Neural progenitor cell (in vitro differentiated cells): ENCODE measurements at regions not wholly inside any gene's neighbourhood (a gene's known extent, or its start where the extent isn't known, plus 50 kb on each side); places are given as distances from the start of the nearest gene placed in this dataset.

Experiments used
- DNase-seq: peaks from one replicate; pipeline ENCODE4 v3.0.0-alpha.2; 2016; ENCODE audit warnings: low spot score
- H2AFZ ChIP-seq: fragments of 200-600 bp; sonication (generic); replicated peaks from 2 replicates; pipeline ENCODE4 v1.6.1; 2016; ENCODE audit warnings: antibody characterized with exemption
- H3F3A ChIP-seq: fragments of 200-600 bp; sonication (generic); 2 replicates; pipeline ENCODE4 v1.6.1; 2016; ENCODE audit warnings: antibody characterized with exemption, low read depth
- H3K27ac ChIP-seq: fragments of 200-600 bp; sonication (generic); 2 replicates; pipeline ENCODE4 v1.5.1; 2016; ENCODE audit warnings: mild to moderate bottlenecking
- H3K27me3 ChIP-seq: fragments of 200-600 bp; sonication (generic); 2 replicates; pipeline ENCODE4 v1.6.1; 2016; ENCODE audit warnings: mild to moderate bottlenecking, moderate library complexity
- H3K36me3 ChIP-seq: fragments of 200-600 bp; sonication (generic); 2 replicates; pipeline ENCODE4 v1.5.1; 2016
- H3K4me1 ChIP-seq: fragments of 200-600 bp; sonication (generic); 2 replicates; pipeline ENCODE4 v1.6.1; 2016; ENCODE audit warnings: mixed run types
- H3K4me2 ChIP-seq: fragments of 200-600 bp; sonication (generic); 2 replicates; pipeline ENCODE4 v1.6.1; 2016
- H3K4me3 ChIP-seq: fragments of 200-600 bp; sonication (generic); 2 replicates; pipeline ENCODE4 v1.5.1; 2016
- H3K79me2 ChIP-seq: fragments of 200-600 bp; sonication (generic); 2 replicates; pipeline ENCODE4 v1.6.1; 2016; ENCODE audit warnings: low read depth
- H3K9ac ChIP-seq: fragments of 200-600 bp; sonication (generic); 2 replicates; pipeline ENCODE4 v1.6.1; 2016
- H3K9me3 ChIP-seq: fragments of 200-600 bp; sonication (generic); 2 replicates; pipeline ENCODE4 v1.5.1; 2016; ENCODE audit warnings: low read depth
- H4K20me1 ChIP-seq: fragments of 200-600 bp; sonication (generic); 2 replicates; pipeline ENCODE4 v1.6.1; 2016; ENCODE audit warnings: low read depth
- H3K27ac Mint-ChIP-seq: 3 replicates; pipeline ENCODE4 v1.8.0; 2021; ENCODE audit warnings: mixed read lengths
- H3K27me3 Mint-ChIP-seq: 2 replicates; pipeline ENCODE4 v1.8.0; 2022; ENCODE audit warnings: low read depth, mild to moderate bottlenecking, inconsistent platforms, moderate library complexity, mixed read lengths; ENCODE audit not compliant: insufficient read depth
- H3K36me3 Mint-ChIP-seq: 3 replicates; pipeline ENCODE4 v1.8.0; 2021; ENCODE audit warnings: mixed read lengths
- H3K4me1 Mint-ChIP-seq: 3 replicates; pipeline ENCODE4 v1.8.0; 2021; ENCODE audit warnings: mixed read lengths
- H3K4me3 Mint-ChIP-seq: 3 replicates; pipeline ENCODE4 v1.8.0; 2021; ENCODE audit warnings: mild to moderate bottlenecking, moderate library complexity, mixed read lengths
- H3K9me3 Mint-ChIP-seq: 3 replicates; pipeline ENCODE4 v1.8.0; 2020; ENCODE audit warnings: mixed read lengths
- EZH2 ChIP-seq: fragments of 200-600 bp; sonication (generic); IDR thresholded peaks from 2 replicates; pipeline ENCODE4 v1.6.1; 2017; ENCODE audit warnings: antibody characterized with exemption, mild to moderate bottlenecking, moderate library complexity
- EZH2phosphoT487 ChIP-seq: fragments of 200-600 bp; sonication (generic); IDR thresholded peaks from 2 replicates; pipeline ENCODE4 v1.6.1; 2017; ENCODE audit warnings: antibody characterized with exemption
- TF ChIP-seq, protein P1 (sequence below): fragments of 200-600 bp; sonication (generic); IDR thresholded peaks from 2 replicates; pipeline ENCODE4 v1.5.1; 2017; ENCODE audit warnings: antibody characterized with exemption, mild to moderate bottlenecking

DNA sequence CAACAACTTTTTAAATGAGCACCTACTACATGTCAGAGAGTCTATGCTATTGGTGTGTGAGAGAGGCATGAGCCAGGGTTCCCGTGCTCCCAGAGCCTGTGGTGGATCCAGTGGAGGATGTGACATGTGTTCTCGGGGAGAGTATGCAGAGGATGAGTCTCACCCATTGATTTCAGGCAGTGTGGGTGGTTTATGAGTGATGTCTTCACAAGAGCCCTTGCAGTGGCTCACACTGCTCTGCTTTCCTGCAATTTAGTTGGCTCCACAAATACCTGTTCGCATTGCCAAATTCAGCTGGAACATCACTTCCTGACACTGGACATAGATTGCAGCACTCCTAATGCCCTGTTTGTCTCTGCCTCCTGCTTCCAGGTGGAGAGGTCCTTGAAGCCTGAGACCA is 243.6 kb upstream of the CXCR4 start:
- Mint-ChIP-seq H3K4me3 (no peak overlapping the region), H3K27me3 (peaks cover 7% of the 10 kb centered on the region), H3K4me1 (peaks cover 9% of the 10 kb centered on the region), H3K9me3 (no peaks in the 10 kb centered on the region), H3K36me3 (no peaks in the 10 kb centered on the region), H3K27ac (no peak overlapping the region)
- Histone ChIP-seq H2AFZ (no peak overlapping the region), H3K79me2 (no peaks in the 10 kb centered on the region), H3K9ac (no peak overlapping the region), H4K20me1 (no peaks in the 10 kb centered on the region), H3K27me3 (no peaks in the 10 kb centered on the region), H3K4me2 (no peak overlapping the region), H3K4me1 (no peaks in the 10 kb centered on the region), H3K27ac (no peak overlapping the region), H3F3A (no peaks in the 10 kb centered on the region), H3K36me3 (no peaks in the 10 kb centered on the region), H3K4me3 (no peak overlapping the region), H3K9me3 (no peaks in the 10 kb centered on the region)
- TF ChIP-seq, protein P1, sequence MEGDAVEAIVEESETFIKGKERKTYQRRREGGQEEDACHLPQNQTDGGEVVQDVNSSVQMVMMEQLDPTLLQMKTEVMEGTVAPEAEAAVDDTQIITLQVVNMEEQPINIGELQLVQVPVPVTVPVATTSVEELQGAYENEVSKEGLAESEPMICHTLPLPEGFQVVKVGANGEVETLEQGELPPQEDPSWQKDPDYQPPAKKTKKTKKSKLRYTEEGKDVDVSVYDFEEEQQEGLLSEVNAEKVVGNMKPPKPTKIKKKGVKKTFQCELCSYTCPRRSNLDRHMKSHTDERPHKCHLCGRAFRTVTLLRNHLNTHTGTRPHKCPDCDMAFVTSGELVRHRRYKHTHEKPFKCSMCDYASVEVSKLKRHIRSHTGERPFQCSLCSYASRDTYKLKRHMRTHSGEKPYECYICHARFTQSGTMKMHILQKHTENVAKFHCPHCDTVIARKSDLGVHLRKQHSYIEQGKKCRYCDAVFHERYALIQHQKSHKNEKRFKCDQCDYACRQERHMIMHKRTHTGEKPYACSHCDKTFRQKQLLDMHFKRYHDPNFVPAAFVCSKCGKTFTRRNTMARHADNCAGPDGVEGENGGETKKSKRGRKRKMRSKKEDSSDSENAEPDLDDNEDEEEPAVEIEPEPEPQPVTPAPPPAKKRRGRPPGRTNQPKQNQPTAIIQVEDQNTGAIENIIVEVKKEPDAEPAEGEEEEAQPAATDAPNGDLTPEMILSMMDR: no peak
- TF ChIP-seq EZH2phosphoT487 (no peak), EZH2 (no peak)
- DNase-seq: no peak

DNA sequence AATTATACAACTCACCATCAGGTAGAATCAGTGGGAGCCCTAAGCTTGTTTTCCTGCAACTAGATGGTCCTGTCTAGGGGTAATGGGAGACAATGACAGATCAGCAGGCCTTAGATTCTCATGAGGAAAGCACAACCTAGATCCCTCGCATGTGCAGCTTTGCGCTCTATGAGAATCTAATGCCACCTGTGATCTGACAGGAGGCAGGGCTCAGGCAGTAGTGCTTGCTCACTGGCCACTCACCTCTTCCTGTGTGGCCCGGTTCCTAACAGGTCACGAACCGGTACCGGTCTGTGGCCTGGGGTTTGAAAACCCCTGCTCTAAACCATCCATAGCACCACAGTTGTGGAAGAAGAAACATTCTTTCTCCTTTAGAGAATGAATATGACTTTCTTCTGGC is 242.8 kb upstream of the CXCR4 start:
- H3F3A ChIP-seq: no peaks in the 10 kb centered on the region
- no peak overlapping the region for H3K4me3 Mint-ChIP-seq

DNA sequence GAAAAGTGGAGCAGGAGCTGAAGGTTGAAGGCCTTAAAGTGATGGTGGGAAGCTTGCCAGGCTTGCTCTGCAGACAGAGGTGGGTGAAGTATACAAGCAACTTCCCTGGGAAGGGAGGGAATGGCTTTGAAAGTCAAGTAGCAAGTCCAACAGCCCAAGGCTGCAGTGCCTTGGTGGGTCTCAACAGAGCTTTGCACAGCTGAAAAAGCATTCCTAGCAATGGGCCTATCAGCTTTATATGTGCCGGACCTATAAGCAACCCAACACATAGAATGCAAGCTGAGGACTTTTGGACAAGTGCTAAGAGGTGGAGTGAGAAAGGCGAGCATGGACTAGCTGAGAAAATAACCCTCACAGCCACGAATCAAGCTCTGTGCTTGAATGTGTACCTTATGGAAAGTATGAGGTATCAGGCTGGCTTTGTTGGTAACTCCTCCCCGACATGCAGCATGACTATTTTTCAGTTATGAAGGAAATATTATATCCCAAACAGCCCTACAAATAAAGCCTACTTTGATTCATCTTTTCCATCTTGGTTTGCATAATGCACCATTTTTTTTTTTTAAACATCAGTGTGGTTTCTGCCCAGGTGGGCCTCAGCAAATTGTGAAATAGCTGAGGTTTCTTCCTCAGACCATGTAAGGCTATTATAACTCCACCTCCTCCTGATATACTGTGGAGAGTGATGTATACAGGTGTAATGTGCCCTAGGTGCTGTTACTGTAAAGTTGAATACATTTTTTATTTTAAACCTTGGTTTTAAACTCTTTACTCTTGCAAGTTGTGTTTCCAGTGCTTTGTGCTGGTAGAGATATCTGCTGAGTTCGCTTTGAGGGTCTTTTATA is 241.4 kb upstream of the CXCR4 start:
- Histone ChIP-seq H3K4me3 (no peak overlapping the region), H2AFZ (no peak overlapping the region), H3K36me3 (no peaks in the 10 kb centered on the region), H3K9ac (no peak overlapping the region), H3K27me3 (no peaks in the 10 kb centered on the region), H3F3A (no peaks in the 10 kb centered on the region), H3K9me3 (no peaks in the 10 kb centered on the region), H3K79me2 (no peaks in the 10 kb centered on the region), H4K20me1 (no peaks in the 10 kb centered on the region), H3K27ac (no peak overlapping the region), H3K4me2 (no peak overlapping the region), H3K4me1 (no peaks in the 10 kb centered on the region)
- TF ChIP-seq, protein P1: no peak
- TF ChIP-seq EZH2phosphoT487 (no peak), EZH2 (no peak)
- Mint-ChIP-seq H3K9me3 (no peaks in the 10 kb centered on the region), H3K27me3 (peaks cover 7% of the 10 kb centered on the region), H3K4me1 (peaks cover 23% of the 10 kb centered on the region), H3K36me3 (no peaks in the 10 kb centered on the region), H3K27ac (no peak overlapping the region), H3K4me3 (no peak overlapping the region)
- DNase-seq: no peak

More for the DNA sequence above, 242.8 kb upstream of the CXCR4 start:
- no peaks in the 10 kb centered on the region for H3K9me3 ChIP-seq
- H3K27ac ChIP-seq: no peak overlapping the region
- no peaks in the 10 kb centered on the region for H3K36me3 ChIP-seq
- H3K79me2 ChIP-seq: no peaks in the 10 kb centered on the region
- Mint-ChIP-seq H3K9me3 (no peaks in the 10 kb centered on the region), H3K4me1 (peaks cover 14% of the 10 kb centered on the region), H3K27me3 (peaks cover 7% of the 10 kb centered on the region), H3K36me3 (no peaks in the 10 kb centered on the region), H3K27ac (no peak overlapping the region)
- H3K4me3 ChIP-seq: no peak overlapping the region
- no peak overlapping the region for H3K4me2 ChIP-seq
- no peaks in the 10 kb centered on the region for H3K27me3 ChIP-seq
- no peaks in the 10 kb centered on the region for H3K4me1 ChIP-seq
- H4K20me1 ChIP-seq: no peaks in the 10 kb centered on the region
- no peak overlapping the region for H3K9ac ChIP-seq
- TF ChIP-seq, protein P1: no peak
- no peak for TF ChIP-seq EZH2
- no peak for TF ChIP-seq EZH2phosphoT487
- H2AFZ ChIP-seq: no peak overlapping the region
- DNase-seq: no peak
